Activated naive CD4-positive, alpha-beta T cell treated with anti-CD3 and anti-CD28 coated beads for 36 hours (primary cell): ENCODE measurements at regions not wholly inside any gene's neighbourhood (a gene's known extent, or its start where the extent isn't known, plus 50 kb on each side); places are given as distances from the start of the nearest gene placed in this dataset.

ENCODE experiments used
- CTCF ChIA-PET: fragments of 350-600 bp; sonication (Branson Sonifier 250); formaldehyde crosslinking; loops from one replicate; lab custom pipeline; 2021; ENCODE audit warnings: antibody characterized with exemption; lab: Charles Lee
- DNase-seq: peaks from one replicate; pipeline ENCODE4 v3.0.0-alpha.2; 2020
- H3K27ac Mint-ChIP-seq: one replicate; pipeline ENCODE4 v1.8.0; 2021; ENCODE audit warnings: mild to moderate bottlenecking, mixed read lengths
- H3K27me3 Mint-ChIP-seq: one replicate; pipeline ENCODE4 v1.8.0; 2021; ENCODE audit warnings: low read depth, mixed read lengths
- H3K36me3 Mint-ChIP-seq: one replicate; pipeline ENCODE4 v1.8.0; 2021; ENCODE audit warnings: low read depth, mixed read lengths
- H3K4me1 Mint-ChIP-seq: one replicate; pipeline ENCODE4 v1.8.0; 2021; ENCODE audit warnings: low read depth, mixed read lengths
- H3K4me3 Mint-ChIP-seq: one replicate; pipeline ENCODE4 v1.8.0; 2021; ENCODE audit warnings: mild to moderate bottlenecking, moderate library complexity, mixed read lengths
- H3K9me3 Mint-ChIP-seq: one replicate; pipeline ENCODE4 v1.8.0; 2021; ENCODE audit warnings: mixed read lengths
- intact Hi-C: fragments of 100-400 bp; cut with micrococcal nuclease; formaldehyde crosslinking; loops from one replicate; pipeline ENCODE4 v1.15.1; 2023

GRCh38 chr1:38444770-38445442 is 398.3 kb upstream of the POU3F1 start:
- intact Hi-C loops: no loop called here
- H3K27me3 Mint-ChIP-seq: peaks cover 26% of the 10 kb centered on the region
- DNase-seq: no peak
- H3K9me3 Mint-ChIP-seq: peaks cover 21% of the 10 kb centered on the region
- H3K27ac Mint-ChIP-seq: no peak overlapping the region
- CTCF ChIA-PET: no interaction called here
- H3K36me3 Mint-ChIP-seq: peaks cover 3% of the 10 kb centered on the region
- H3K4me1 Mint-ChIP-seq: no peaks in the 10 kb centered on the region
- H3K4me3 Mint-ChIP-seq: no peak overlapping the region

DNA sequence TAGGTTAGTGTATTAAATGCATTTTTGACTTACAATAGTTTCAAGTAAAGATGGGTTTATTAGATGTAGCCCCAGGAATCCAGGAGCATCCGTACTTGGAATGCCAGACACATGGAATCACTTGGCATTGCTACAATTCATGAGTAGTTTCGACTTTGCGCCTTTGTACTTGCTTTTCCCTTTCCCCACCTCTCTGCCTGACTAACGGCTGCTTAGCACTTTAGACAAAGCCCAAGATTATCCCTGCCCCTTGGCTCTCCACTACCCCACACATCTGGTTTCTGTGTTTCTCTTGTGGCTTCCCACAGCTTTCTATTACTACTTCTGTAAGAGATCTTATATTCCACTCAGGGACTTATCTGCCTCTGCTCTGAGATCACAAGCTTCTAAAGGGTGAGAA is 397.7 kb upstream of the POU3F1 start:
- Mint-ChIP-seq H3K27me3 (peaks cover 26% of the 10 kb centered on the region), H3K4me3 (no peak overlapping the region)
- CTCF ChIA-PET: interaction anchor here (0.6 kb wide), 1 partner anchor 987 kb away, joined by 3 read pairs; no protein-coding TSS in a partner anchor

GRCh38 chr1:38440402-38440801 is 393.8 kb upstream of the POU3F1 start:
- CTCF ChIA-PET: interaction anchor here (1.1 kb wide), 1 partner anchor 40 kb away, joined by 3 read pairs; no protein-coding TSS in a partner anchor
- intact Hi-C loops: no loop called here
- Mint-ChIP-seq H3K27ac (no peak overlapping the region), H3K4me3 (no peak overlapping the region), H3K4me1 (no peaks in the 10 kb centered on the region), H3K9me3 (peaks cover 21% of the 10 kb centered on the region), H3K27me3 (peaks cover 21% of the 10 kb centered on the region), H3K36me3 (peaks cover 3% of the 10 kb centered on the region)
- DNase-seq: no peak

More for the DNA sequence above, 397.7 kb upstream of the POU3F1 start:
- Mint-ChIP-seq H3K36me3 (peaks cover 3% of the 10 kb centered on the region), H3K9me3 (peaks cover 21% of the 10 kb centered on the region), H3K4me1 (no peaks in the 10 kb centered on the region), H3K27ac (no peak overlapping the region)
- intact Hi-C loops: no loop called here
- DNase-seq: no peak

DNA sequence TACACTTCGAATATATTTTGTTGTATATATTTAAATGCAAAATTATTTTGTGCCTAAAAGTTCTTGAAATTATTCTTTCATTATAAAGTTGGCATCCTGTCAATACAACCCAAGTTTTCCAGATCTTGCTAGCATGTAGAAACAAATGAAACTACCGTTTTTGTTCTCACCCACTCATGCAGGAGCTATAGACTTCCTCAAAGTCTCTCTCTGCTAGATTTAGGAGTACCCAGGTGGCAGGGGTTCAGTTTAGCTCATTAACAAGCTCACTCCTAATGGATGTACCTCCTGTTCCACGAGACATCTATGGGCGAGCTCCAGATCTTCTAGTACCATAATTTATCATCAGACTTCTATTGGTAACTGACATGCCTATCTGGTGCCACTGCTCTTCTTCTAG is 390.2 kb upstream of the POU3F1 start:
- H3K4me3 Mint-ChIP-seq: no peak overlapping the region
- H3K27me3 Mint-ChIP-seq: peaks cover 6% of the 10 kb centered on the region
- CTCF ChIA-PET: no interaction called here
- H3K36me3 Mint-ChIP-seq: peaks cover 3% of the 10 kb centered on the region
- H3K9me3 Mint-ChIP-seq: peaks cover 16% of the 10 kb centered on the region
- no peaks in the 10 kb centered on the region for H3K4me1 Mint-ChIP-seq
- DNase-seq: no peak
- intact Hi-C loops: no loop called here
- no peak overlapping the region for H3K27ac Mint-ChIP-seq

GRCh38 chr1:38436006-38436405 is 389.4 kb upstream of the POU3F1 start:
- peaks cover 10% of the 10 kb centered on the region for H3K9me3 Mint-ChIP-seq
- intact Hi-C loops: no loop called here
- CTCF ChIA-PET: no interaction called here
- H3K27me3 Mint-ChIP-seq: peaks cover 4% of the 10 kb centered on the region
- DNase-seq: no peak
- no peaks in the 10 kb centered on the region for H3K4me1 Mint-ChIP-seq
- no peak overlapping the region for H3K27ac Mint-ChIP-seq
- peaks cover 3% of the 10 kb centered on the region for H3K36me3 Mint-ChIP-seq
- no peak overlapping the region for H3K4me3 Mint-ChIP-seq

DNA sequence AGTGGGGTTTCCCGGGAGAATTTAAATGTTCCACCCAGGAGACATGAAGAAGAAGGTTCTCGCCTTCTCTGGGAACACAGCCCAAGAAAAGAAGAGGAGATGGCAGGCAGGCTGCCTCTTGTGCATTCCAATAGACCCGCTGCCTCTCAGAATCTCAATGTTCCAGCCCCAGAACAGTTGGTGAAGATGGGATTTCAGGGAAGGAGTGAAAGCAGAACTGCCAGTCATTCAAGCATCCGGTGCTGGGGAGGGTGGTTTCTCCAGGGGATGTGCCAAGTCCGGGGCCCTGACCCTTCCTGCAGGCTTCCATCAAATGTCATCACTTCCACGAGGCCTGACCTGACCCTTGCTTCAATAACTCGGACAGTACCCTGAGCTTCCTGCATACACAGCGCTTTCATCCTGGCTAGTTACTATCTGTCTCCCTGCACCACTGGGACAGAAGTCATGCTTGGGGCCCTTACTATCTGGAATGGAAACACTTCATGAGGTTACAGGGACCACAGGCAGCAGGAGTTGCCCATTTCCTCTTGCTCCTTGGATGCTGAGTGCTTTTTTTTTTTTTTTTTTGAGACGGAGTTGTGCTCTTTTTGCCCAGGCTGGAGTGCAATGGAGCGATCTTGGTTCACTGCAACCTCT is 386.6 kb upstream of the POU3F1 start:
- no peak for DNase-seq
- CTCF ChIA-PET: no interaction called here
- intact Hi-C loops: no loop called here
- Mint-ChIP-seq H3K36me3 (no peaks in the 10 kb centered on the region), H3K4me1 (no peaks in the 10 kb centered on the region), H3K4me3 (no peak overlapping the region), H3K27me3 (no peaks in the 10 kb centered on the region), H3K27ac (no peak overlapping the region), H3K9me3 (no peaks in the 10 kb centered on the region)

DNA sequence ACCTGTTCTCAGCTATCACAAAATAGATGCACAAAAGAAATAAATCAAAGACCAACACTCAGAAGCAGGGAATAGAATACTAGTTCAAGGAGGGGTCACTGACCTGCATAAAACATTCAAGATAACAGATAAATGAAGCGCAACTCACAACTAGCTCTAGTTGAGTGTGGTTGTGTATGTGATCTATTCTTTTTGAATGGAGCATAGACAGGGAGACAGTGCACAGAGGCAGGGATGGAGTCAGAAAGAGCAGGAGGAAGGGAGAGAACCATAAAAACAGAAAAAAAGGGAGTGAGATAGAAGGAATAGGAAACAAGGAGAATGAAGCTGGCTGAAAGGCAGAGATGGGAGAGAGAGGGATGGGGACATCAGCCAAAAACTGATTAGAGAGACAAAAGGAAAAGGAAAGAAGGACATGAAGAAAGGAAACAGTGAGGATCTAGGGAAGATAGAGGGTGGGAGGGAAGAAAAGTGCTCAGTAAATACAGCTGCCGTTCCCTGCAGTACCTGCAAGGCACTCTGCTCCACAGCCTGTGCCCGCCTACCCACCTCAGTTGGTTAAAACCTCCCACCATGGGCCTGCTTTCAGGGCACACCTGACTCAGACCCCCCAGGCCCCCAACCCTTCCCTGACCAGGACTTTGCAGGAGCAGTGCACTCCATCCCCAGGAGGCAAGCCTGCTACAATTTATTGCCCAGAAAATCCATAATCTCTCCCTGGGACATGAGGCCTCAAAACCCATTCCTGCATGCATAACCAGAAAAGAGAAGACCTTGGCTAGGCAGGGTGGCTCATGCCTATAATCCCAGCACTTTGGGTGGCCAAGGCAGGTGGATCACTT is 385.2 kb upstream of the POU3F1 start:
- no peak for DNase-seq
- no peaks in the 10 kb centered on the region for H3K9me3 Mint-ChIP-seq
- CTCF ChIA-PET: no interaction called here
- H3K36me3 Mint-ChIP-seq: no peaks in the 10 kb centered on the region
- no peak overlapping the region for H3K4me3 Mint-ChIP-seq
- no peak overlapping the region for H3K27ac Mint-ChIP-seq
- intact Hi-C loops: no loop called here
- peaks cover 2% of the 10 kb centered on the region for H3K27me3 Mint-ChIP-seq
- H3K4me1 Mint-ChIP-seq: no peaks in the 10 kb centered on the region

GRCh38 chr1:38430949-38431348 is 384.4 kb upstream of the POU3F1 start:
- Mint-ChIP-seq H3K36me3 (no peaks in the 10 kb centered on the region), H3K4me3 (no peak overlapping the region), H3K27ac (no peak overlapping the region), H3K9me3 (no peaks in the 10 kb centered on the region), H3K4me1 (no peaks in the 10 kb centered on the region), H3K27me3 (peaks cover 7% of the 10 kb centered on the region)
- intact Hi-C loops: no loop called here
- CTCF ChIA-PET: no interaction called here
- no peak for DNase-seq

DNA sequence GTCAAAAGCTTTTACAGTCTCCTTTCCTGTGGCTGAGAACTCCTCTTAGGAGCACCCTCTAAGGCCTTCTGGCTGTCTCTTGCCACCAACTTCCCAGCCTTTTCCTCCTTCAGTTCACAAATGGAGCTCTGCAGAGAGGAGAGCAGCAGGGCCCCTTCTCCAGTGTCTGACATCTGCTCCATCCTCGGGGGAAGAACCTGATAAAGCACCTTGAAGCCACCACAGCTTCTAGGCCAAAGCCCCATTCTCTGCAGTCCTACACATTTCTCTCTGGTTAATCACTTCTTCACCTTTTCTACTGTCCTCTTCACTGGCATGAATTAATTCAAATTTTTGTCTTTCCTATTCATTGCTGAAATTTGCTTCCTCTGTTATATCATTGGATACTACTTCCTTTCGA is 378.1 kb upstream of the POU3F1 start:
- peaks cover 19% of the 10 kb centered on the region for H3K27me3 Mint-ChIP-seq
- no peaks in the 10 kb centered on the region for H3K36me3 Mint-ChIP-seq
- no peak overlapping the region for H3K4me3 Mint-ChIP-seq
- no peak for DNase-seq
- intact Hi-C loops: no loop called here
- no peak overlapping the region for H3K27ac Mint-ChIP-seq
- no peaks in the 10 kb centered on the region for H3K4me1 Mint-ChIP-seq
- CTCF ChIA-PET: no interaction called here
- H3K9me3 Mint-ChIP-seq: peaks cover 1% of the 10 kb centered on the region

DNA sequence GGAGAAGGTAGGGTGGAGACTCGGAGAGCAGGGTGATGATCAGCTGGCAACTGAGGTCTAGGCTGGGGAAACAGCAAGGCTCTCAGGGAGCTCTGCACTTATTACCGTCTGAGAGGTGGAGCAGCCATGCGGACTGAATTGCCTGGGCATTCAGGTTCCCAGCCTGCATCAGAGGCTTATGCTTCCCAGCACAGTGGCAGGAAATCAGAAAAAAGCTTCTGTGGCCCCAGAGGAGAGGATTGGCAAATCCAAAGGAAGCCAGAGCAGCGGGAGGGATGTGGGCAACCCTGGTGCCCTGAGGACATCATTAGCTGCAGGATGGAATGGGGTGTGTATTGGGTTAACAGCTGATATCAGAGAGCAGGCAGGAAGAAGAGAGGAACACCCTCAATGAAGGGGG is 374.1 kb upstream of the POU3F1 start:
- H3K27me3 Mint-ChIP-seq: peaks cover 18% of the 10 kb centered on the region
- H3K4me1 Mint-ChIP-seq: no peaks in the 10 kb centered on the region
- no peak overlapping the region for H3K4me3 Mint-ChIP-seq
- no peak overlapping the region for H3K27ac Mint-ChIP-seq
- no peak for DNase-seq
- CTCF ChIA-PET: interaction anchor here (0.9 kb wide), 1 partner anchor 415 kb away, joined by 4 read pairs; no protein-coding TSS in a partner anchor
- H3K36me3 Mint-ChIP-seq: no peaks in the 10 kb centered on the region
- peaks cover 1% of the 10 kb centered on the region for H3K9me3 Mint-ChIP-seq
- intact Hi-C loops: no loop called here

GRCh38 chr1:38418195-38419030 is 371.8 kb upstream of the POU3F1 start:
- Mint-ChIP-seq H3K4me1 (no peaks in the 10 kb centered on the region), H3K9me3 (peaks cover 7% of the 10 kb centered on the region), H3K36me3 (no peaks in the 10 kb centered on the region), H3K4me3 (no peak overlapping the region), H3K27ac (no peak overlapping the region), H3K27me3 (peaks cover 15% of the 10 kb centered on the region)
- DNase-seq: no peak
- intact Hi-C loops: no loop called here
- CTCF ChIA-PET: no interaction called here

DNA sequence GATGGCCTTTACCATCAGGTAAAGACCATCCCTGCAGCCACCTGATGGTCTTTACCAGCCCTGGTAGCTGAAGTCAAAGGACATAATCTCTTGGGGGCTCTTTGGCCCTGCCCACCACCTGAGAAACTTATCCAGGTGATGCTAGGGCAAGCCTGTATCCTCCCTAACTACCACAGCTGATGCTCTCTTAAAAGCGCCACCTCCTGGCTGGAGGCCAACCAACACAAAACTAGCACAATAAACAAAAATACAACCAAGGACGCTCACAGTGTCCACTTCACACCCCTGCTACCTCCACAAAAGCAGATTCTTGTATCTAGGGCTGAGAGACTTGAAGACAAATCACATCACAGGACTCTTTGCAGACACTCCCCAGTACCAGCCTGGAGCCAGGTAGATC is 357.1 kb upstream of the POU3F1 start:
- no peaks in the 10 kb centered on the region for H3K36me3 Mint-ChIP-seq

More for the DNA sequence above, 357.1 kb upstream of the POU3F1 start:
- no peaks in the 10 kb centered on the region for H3K4me1 Mint-ChIP-seq
- CTCF ChIA-PET: no interaction called here
- intact Hi-C loops: no loop called here
- H3K4me3 Mint-ChIP-seq: no peak overlapping the region
- H3K27me3 Mint-ChIP-seq: peaks cover 22% of the 10 kb centered on the region
- DNase-seq: no peak
- H3K27ac Mint-ChIP-seq: no peak overlapping the region
- H3K9me3 Mint-ChIP-seq: peaks cover 18% of the 10 kb centered on the region
